PC-3 (cell line): ENCODE measurements at regions not wholly inside any gene's neighbourhood (a gene's known extent, or its start where the extent isn't known, plus 50 kb on each side); places are given as distances from the start of the nearest gene placed in this dataset.

ENCODE experiments used
- CTCF ChIP-seq: fragments of 300-600 bp; sonication (generic); conservative IDR thresholded peaks from 2 replicates; pipeline ENCODE4 v1.5.1; 2017; ENCODE audit warnings: antibody characterized with exemption, low read depth, mild to moderate bottlenecking, low read length
- EZH2 ChIP-seq: fragments of 300-600 bp; sonication (generic); IDR thresholded peaks from one replicate; pipeline ENCODE4 v1.6.1; 2017; ENCODE audit warnings: antibody characterized with exemption, mild to moderate bottlenecking, low read length; ENCODE audit not compliant: unreplicated experiment

GRCh38 chr1:64368344-64368743 is 101.6 kb upstream of the CACHD1 start:
- TF ChIP-seq CTCF (no peak), EZH2 (no peak)
